PC-3 (cell line): ENCODE measurements at regions not wholly inside any gene's neighbourhood (a gene's known extent, or its start where the extent isn't known, plus 50 kb on each side); places are given as distances from the start of the nearest gene placed in this dataset.

Source experiments
- EZH2phosphoT487 ChIP-seq: fragments of 300-600 bp; sonication (generic); IDR thresholded peaks from 2 replicates; pipeline ENCODE4 v1.6.1; 2018; ENCODE audit warnings: mild to moderate bottlenecking, antibody characterized with exemption, low read length, borderline replicate concordance
- TF ChIP-seq, protein P1 (sequence below): fragments of 300-600 bp; sonication (generic); conservative IDR thresholded peaks from 2 replicates; pipeline ENCODE4 v1.5.1; 2017; ENCODE audit warnings: antibody characterized with exemption, low read depth, mild to moderate bottlenecking, low read length

GRCh38 chr1:181204530-181204929 is 116.0 kb downstream of the IER5 start:
- TF ChIP-seq, protein P1, sequence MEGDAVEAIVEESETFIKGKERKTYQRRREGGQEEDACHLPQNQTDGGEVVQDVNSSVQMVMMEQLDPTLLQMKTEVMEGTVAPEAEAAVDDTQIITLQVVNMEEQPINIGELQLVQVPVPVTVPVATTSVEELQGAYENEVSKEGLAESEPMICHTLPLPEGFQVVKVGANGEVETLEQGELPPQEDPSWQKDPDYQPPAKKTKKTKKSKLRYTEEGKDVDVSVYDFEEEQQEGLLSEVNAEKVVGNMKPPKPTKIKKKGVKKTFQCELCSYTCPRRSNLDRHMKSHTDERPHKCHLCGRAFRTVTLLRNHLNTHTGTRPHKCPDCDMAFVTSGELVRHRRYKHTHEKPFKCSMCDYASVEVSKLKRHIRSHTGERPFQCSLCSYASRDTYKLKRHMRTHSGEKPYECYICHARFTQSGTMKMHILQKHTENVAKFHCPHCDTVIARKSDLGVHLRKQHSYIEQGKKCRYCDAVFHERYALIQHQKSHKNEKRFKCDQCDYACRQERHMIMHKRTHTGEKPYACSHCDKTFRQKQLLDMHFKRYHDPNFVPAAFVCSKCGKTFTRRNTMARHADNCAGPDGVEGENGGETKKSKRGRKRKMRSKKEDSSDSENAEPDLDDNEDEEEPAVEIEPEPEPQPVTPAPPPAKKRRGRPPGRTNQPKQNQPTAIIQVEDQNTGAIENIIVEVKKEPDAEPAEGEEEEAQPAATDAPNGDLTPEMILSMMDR: no peak
- TF ChIP-seq EZH2phosphoT487: no peak
